OCI-LY1 (cell line): ENCODE measurements at regions not wholly inside any gene's neighbourhood (a gene's known extent, or its start where the extent isn't known, plus 50 kb on each side); places are given as distances from the start of the nearest gene placed in this dataset.

ENCODE experiments used
- H2AFZ ChIP-seq: fragments of 200-600 bp; sonication (generic), shearing (Covaris generic); 2 replicates; pipeline ENCODE4 v1.6.0; 2014; ENCODE audit warnings: antibody characterized with exemption, mild to moderate bottlenecking, low read length
- H3F3A ChIP-seq: fragments of 200-600 bp; sonication (generic), shearing (Covaris generic); 2 replicates; pipeline ENCODE4 v1.6.0; 2014; ENCODE audit warnings: mild to moderate bottlenecking, antibody characterized with exemption, low read length, moderate library complexity; ENCODE audit not compliant: insufficient read depth
- H3K27ac ChIP-seq: fragments of 200-600 bp; sonication (generic); 2 replicates; pipeline ENCODE4 v1.5.1; 2014; ENCODE audit warnings: low read length, mixed run types, mild to moderate bottlenecking, low read depth; ENCODE audit not compliant: poor library complexity, severe bottlenecking
- H3K27me3 ChIP-seq: fragments of 200-600 bp; sonication (generic); 2 replicates; pipeline ENCODE4 v1.6.0; 2014; ENCODE audit warnings: antibody characterized with exemption, mild to moderate bottlenecking, low read length, moderate library complexity; ENCODE audit not compliant: insufficient read depth
- H3K36me3 ChIP-seq: fragments of 200-600 bp; sonication (generic); 2 replicates; pipeline ENCODE4 v1.6.1; 2014; ENCODE audit warnings: mild to moderate bottlenecking, antibody characterized with exemption, low read length, moderate library complexity, mixed read lengths; ENCODE audit not compliant: insufficient read depth
- H3K4me1 ChIP-seq: fragments of 200-600 bp; sonication (generic); 2 replicates; pipeline ENCODE4 v1.5.1; 2014; ENCODE audit warnings: mild to moderate bottlenecking, low read length, moderate library complexity; ENCODE audit not compliant: insufficient read depth, severe bottlenecking
- H3K4me2 ChIP-seq: fragments of 200-600 bp; sonication (generic), shearing (Covaris generic); 2 replicates; pipeline ENCODE4 v1.6.1; 2014; ENCODE audit warnings: low read length
- H3K4me3 ChIP-seq: fragments of 200-600 bp; sonication (generic); 2 replicates; pipeline ENCODE4 v1.5.1; 2014; ENCODE audit warnings: low read length, low read depth, mild to moderate bottlenecking, mixed read lengths; ENCODE audit not compliant: poor library complexity, severe bottlenecking
- H3K79me2 ChIP-seq: fragments of 200-600 bp; shearing (Covaris generic); 2 replicates; pipeline ENCODE4 v1.6.1; 2016; ENCODE audit warnings: mixed run types, low read length, mixed read lengths; ENCODE audit not compliant: insufficient read depth
- H3K9ac ChIP-seq: fragments of 200-600 bp; sonication (generic), shearing (Covaris generic); 2 replicates; pipeline ENCODE4 v1.6.1; 2014; ENCODE audit warnings: mild to moderate bottlenecking, low read length, mixed read lengths
- H3K9me2 ChIP-seq: fragments of 200-600 bp; sonication (generic), shearing (Covaris generic); 2 replicates; pipeline ENCODE4 v1.6.1; 2014; ENCODE audit warnings: low read depth, mild to moderate bottlenecking, low read length, mixed read lengths
- H3K9me3 ChIP-seq: fragments of 200-600 bp; shearing (Covaris generic); 2 replicates; pipeline ENCODE4 v1.6.1; 2014; ENCODE audit warnings: low read length, mixed read lengths
- H4K20me1 ChIP-seq: fragments of 200-600 bp; sonication (generic), shearing (Covaris generic); 2 replicates; pipeline ENCODE4 v1.6.0; 2016; ENCODE audit warnings: mild to moderate bottlenecking, low read length; ENCODE audit not compliant: insufficient read depth
- CTCF ChIP-seq: fragments of 200-600 bp; sonication (generic), shearing (Covaris generic); IDR thresholded peaks from 2 replicates; pipeline ENCODE4 v1.5.1; 2017; ENCODE audit warnings: mild to moderate bottlenecking, antibody characterized with exemption, low read length, moderate library complexity, mixed read lengths
- EZH2 ChIP-seq: fragments of 200-600 bp; sonication (generic), shearing (Covaris generic); IDR thresholded peaks from 2 replicates; pipeline ENCODE4 v1.8.0; 2017; ENCODE audit warnings: borderline replicate concordance, mixed run types, mild to moderate bottlenecking, antibody characterized with exemption, low read length, moderate library complexity, mixed read lengths

- Histone ChIP-seq H3K9me3 (no peaks in the 10 kb centered on the region), H3K9me2 (no peaks in the 10 kb centered on the region), H3F3A (no peaks in the 10 kb centered on the region), H3K36me3 (no peaks in the 10 kb centered on the region), H4K20me1 (no peaks in the 10 kb centered on the region), H3K9ac (no peak overlapping the region), H3K4me2 (no peak overlapping the region), H3K4me3 (no peak overlapping the region), H3K79me2 (no peaks in the 10 kb centered on the region), H3K27ac (no peak overlapping the region), H3K27me3 (no peaks in the 10 kb centered on the region; the same call in 1 of the 2 replicates), H3K4me1 (no peaks in the 10 kb centered on the region), H2AFZ (no peak overlapping the region)
- TF ChIP-seq EZH2 (no peak), CTCF (no peak)
Measured at GRCh38 chr1:4960782-4961475, 306.5 kb downstream of the AJAP1 start.

- Histone ChIP-seq H3K9me2 (no peaks in the 10 kb centered on the region), H3K4me3 (no peak overlapping the region), H3K4me2 (no peak overlapping the region), H3K79me2 (no peaks in the 10 kb centered on the region), H3K9ac (no peak overlapping the region), H4K20me1 (no peaks in the 10 kb centered on the region), H3K27me3 (no peaks in the 10 kb centered on the region; the same call in 1 of the 2 replicates), H3F3A (no peaks in the 10 kb centered on the region), H3K36me3 (no peaks in the 10 kb centered on the region), H3K27ac (no peak overlapping the region), H3K9me3 (no peaks in the 10 kb centered on the region), H3K4me1 (no peaks in the 10 kb centered on the region), H2AFZ (no peak overlapping the region)
- TF ChIP-seq EZH2: no peak
- TF ChIP-seq CTCF: no peak
Measured at GRCh38 chr1:4960336-4960735, 305.9 kb downstream of the AJAP1 start.

- Histone ChIP-seq H3K9ac (no peak overlapping the region), H3K79me2 (no peaks in the 10 kb centered on the region), H3K4me1 (no peaks in the 10 kb centered on the region), H4K20me1 (no peaks in the 10 kb centered on the region), H3K27ac (no peak overlapping the region), H3K27me3 (no peaks in the 10 kb centered on the region), H3K9me2 (no peaks in the 10 kb centered on the region), H3K4me3 (no peak overlapping the region), H3F3A (no peaks in the 10 kb centered on the region), H3K9me3 (0 out of 2 replicates have a peak, but pooled peaks cover under 1% of the 10 kb centered on the region), H2AFZ (no peak overlapping the region), H3K36me3 (no peaks in the 10 kb centered on the region), H3K4me2 (no peak overlapping the region)
- no peak for TF ChIP-seq CTCF
- TF ChIP-seq EZH2: no peak
Measured at GRCh38 chr1:4959216-4959615, 304.8 kb downstream of the AJAP1 start.
